SW 1271 (cell line): ENCODE measurements at regions not wholly inside any gene's neighbourhood (a gene's known extent, or its start where the extent isn't known, plus 50 kb on each side); places are given as distances from the start of the nearest gene placed in this dataset.

ENCODE experiments used
- DNase-seq, 2 experiments: peaks; one replicate each; lab custom pipeline; 2025; lab: John Stamatoyannopoulos, UW

DNA sequence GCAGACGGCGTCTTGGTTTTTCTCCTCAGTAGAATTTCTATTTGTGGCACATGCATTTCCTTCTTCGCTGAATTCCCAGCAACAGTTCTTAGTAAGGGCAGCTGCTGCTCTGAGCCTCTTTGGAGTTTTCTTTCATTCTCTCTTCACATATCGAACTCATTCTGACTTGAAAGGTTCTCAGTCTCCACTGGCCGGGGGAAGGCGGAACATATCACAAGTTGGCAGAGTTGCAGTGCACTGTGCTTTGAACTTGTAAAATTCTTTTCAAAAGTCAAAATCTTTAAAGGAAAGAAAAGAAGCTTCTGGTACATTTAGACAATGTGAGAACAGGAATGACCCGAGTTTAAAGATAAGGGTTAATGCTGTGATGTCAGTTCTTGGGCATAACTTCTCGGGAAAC lies 286.1 kb upstream of the MAP3K7 start:
- DNase-seq: no peak

DNA sequence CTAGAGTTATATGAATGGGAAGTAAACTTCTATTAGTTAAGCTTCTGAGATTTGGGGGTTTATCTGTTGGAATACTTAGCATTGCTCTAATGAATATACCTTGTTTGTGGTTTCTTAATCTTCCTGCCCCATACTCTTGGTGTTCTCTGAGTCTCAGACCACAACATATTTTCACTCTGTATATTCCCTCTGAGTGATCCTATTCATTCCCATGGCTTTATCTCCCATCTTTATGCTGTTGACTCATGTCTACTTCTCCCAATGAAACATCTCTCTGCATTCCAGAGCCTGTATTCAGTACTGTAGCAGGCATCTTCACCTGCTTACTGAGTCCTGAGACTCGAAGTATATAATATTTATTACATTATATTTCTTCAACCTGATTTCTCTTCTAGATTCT lies 283.7 kb upstream of the MAP3K7 start:
- no peak for DNase-seq

DNA sequence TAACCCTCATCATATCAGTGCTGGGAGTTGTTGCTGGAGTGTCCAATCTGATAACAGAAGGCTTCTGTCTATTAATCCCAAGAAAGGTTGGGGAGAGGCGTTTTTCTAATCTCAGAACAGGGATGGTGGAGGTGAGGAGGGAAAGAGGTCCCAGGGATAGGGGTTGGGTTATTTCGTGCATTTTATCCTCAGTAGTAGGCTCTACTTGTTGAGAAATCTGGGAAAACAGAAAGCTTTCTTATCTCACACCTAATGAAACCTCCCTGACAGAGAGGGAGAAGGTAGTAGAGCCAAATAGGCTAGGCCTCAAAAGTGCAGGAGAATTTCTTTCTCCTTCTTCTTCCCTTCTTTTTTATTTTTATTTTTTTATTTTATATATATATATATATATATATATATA lies 281.8 kb upstream of the MAP3K7 start:
- DNase-seq: no peak

DNA sequence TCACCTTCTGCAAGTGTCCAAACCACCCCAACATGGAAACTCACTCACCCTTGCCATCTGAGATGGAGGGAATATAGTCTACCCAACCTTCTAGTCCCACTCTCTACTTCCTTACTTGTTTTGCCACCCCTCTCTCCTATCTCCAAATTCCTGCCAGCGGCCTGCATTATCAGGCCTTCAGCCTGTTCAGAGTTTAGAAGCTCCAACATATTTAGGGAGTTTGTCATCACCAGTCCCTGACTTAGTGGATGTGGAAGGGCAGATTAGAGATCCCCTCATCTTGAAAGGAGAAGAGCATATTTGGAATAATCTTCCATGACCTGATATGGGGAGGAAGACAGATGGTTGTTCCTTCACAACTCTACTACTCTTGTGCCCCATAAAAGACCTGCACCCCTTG lies 281.4 kb upstream of the MAP3K7 start:
- DNase-seq: no peak

DNA sequence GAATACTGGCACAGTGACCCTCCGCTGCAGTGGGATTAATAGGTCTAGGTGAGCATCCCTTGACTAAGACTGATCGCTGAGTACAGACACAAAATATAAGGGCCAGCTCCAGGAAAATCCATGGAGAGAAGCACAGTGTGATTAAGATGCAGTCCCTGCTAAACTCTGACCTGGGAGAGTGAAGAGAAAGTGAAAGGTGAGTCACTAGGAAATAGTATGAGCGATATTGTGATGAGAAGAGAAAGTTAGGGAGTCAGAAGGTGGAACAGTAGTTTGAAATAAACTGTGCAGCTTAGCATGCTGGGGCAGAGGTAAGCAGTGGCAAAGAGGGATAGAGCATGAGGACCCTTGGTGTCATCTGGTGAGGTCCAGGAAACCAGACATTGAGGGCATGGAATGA lies 278.6 kb upstream of the MAP3K7 start:
- no peak for DNase-seq

DNA sequence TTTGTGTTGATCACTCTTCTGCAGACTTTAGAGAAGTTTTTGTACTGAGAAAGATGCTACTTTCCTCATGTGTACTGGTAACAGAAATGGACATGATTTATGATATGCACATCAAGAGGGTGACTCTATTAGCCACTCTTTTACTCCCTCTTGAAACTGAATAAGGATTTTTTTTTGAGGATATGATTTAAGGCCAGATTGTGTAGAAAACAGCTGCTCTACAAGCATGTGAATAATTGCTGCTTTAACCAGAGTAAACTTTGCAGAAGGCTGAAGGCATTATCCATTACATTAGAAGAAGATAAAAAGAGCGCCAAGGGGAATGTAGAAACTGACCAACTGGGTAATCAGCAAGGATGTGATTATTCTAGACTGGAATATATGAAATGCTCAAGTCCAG lies 276.2 kb upstream of the MAP3K7 start:
- DNase-seq: no peak

DNA sequence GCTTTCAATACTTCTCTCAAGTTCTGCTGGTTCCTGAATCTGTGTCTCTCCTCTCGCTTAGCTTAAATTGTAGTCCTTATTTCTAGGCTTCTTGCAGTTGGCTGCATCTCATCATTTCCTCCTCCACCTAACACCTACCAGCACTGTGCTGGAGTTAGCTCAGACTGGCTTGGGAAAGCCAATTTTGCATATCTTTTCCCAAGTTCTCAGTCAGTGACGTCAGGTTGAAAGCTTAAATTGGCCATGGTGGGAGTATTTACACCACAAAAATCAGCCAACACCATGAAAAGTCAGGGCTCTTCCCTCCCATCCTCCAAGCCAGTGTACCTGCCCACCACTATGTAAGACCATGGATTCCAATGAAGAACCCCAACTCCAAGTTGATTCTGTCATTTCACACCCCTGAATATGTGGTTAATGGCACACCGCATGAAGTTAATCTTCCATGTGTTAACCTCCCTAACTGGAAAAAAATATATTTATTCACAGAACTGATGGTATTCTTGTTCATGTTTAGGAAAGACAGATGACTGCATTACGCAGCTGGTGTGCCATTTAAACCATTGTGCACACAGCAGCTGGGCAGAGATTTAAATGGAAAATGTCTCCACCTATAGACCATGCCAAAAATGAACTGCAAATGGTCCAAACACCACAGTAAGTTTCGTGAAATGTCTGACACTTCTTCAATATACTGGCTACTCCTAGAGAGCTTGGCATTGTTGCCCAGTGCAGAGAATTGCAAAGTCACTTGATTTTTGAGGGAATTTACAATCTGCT lies 274.1 kb upstream of the MAP3K7 start:
- no peak for DNase-seq

DNA sequence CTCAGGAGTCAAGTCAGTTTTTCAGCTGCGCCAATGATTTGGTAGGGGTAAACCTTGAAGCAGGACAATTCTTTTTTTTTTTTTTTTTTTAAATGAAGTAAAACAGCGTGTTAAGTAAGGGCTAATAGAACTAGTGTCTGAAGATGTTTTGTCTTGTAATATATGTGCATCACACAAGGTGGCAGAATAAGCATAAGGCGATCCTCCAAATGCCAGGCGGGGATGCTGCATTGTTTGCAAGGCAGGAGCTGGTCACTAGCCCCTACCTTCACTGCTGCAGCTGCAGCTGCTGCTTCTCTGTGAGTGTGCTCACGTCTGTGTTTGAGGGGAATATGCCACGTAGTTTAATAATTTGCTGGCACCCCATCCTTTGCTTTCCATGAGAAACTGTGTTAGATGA lies 272.7 kb upstream of the MAP3K7 start:
- DNase-seq: no peak

DNA sequence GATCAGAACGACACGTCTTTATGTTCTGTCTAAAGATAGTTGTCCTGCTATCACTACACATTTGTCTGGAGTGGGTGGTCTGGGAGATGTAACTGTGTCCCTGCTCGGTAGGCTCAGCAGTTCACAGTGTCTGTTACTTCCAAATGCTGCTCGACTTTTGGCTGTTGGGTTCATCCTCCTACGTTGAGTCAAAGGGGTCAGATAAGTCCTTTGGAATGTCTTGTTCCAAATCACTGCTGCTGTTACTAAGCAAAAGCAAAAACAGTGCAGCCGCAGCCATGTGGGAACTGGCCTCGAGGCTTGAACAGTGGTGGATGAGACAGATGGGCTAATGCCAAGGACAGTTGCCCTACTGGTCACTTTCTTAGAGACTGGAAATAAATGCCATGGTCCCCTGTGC lies 272.2 kb upstream of the MAP3K7 start:
- DNase-seq: no peak

DNA sequence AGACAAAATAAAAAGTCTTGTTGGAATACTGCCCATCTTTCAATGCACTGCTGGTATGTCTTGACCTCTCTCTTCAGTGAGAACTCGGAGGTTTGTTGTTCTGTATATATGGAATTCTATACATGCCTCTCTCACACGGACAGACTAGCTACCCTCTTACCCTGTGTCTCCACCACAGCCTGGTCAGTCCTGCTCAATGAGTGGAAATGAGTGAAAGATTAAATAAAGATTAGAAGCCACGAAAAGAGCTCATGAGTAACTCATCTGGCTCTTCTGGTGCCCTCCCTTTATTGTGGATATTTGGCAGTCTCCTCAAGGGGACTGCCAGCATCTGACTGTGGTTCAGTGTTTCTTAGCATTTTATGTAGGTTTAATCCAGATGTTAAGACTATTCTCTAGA lies 262.8 kb upstream of the MAP3K7 start:
- DNase-seq: no peak

DNA sequence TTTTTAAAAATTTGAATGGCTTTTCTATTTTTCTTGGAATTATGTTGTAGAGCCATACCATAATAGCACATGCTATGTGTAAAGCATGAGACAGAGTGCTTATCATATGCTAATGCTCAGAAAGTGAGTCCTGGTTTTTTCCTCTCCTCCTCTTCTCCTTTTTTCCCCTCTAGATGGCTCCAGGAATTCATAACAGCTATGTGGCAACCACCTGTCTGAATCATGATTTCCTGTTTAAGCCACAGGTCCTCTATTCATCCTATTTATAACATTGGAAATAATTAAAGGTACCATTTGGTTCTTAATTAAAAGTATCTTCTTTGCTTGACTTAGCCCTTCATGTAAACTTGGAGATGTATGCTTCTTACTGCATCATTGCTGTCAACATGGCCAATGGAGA lies 260.0 kb upstream of the MAP3K7 start:
- DNase-seq: peak in 1 of 2 experiments; percentile 19

DNA sequence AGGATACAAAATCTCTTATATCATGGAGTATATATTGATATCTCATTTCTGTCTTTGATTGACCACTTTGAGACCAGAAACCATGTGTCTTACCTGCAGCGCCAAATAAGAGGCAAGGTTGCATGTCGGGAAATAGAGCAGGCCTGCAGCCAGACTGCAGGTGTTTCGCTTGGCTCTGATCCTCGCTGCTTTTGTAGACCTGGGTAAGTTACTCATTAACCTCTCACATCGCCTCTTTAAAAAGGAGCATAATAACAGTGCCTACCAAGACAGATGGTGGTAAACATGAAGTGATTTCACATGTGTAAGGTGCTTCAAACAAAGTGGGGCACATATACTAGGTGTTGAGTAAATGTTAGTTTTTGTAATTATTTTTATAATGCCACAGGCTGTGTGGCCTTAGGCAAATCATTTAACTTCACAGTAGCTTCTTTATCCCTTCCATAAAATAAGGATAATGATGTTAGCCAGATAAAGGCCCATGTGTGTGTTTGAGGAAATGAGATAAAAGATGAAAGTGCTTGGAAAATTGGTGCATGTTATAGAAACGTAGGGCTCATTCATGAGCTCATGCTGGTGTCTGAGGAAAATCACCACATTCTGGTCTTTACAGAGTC lies 248.8 kb upstream of the MAP3K7 start:
- no peak for DNase-seq

DNA sequence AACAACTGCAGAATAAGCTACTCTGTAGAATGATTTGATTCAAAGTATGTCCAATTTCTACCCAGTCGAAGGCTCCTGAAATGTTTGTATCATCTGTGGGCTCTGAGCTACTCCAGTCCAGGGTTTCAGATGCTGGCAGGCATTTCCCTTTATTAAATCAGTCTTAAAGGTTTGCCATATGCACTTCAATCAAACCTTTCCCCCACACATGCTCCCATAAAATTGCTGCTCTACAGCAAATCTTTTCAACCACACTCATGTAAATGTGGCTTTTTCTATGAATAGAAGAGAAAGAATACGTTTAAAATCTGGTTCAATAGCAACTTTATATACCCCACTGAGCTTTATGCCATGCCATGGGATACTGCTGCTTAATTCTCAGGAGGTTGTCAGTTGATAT lies 242.4 kb upstream of the MAP3K7 start:
- DNase-seq: no peak

DNA sequence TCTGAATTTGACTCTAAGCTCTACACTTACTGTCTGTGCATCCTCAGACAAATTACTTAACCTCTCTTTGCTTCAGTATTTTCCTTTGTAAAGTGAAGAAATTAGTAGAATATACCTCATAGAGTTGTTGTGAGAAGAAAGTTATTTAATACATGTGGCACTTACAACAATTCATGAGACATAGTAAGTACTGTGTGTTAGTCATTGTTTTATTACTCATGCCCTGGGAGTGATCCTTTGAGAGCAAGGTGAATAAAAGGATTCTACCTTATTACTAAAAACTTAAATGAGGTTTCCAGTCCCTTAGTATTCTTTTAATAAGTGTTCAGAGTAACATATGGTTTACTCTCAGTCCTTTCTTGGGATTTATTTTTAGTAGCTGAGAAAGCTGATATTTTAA lies 233.6 kb upstream of the MAP3K7 start:
- no peak for DNase-seq

DNA sequence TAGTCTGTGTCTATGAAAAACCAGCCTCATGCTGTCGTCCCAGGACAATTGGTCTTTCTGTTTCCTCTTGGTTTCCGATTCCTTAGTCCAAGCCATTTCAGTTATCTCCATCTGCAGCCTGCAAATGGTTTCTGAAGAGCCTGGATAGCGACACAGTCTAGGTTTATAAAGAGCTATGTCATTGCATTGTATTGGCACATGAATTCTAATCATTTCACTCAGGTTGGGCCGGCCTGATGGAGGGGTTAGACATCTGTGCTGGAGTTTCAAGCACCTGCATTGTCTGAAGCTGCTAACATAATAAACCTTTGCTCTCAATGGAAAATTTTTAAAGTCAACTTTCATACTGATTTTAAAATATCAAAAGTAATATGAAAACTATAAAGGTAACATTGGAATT lies 232.6 kb upstream of the MAP3K7 start:
- DNase-seq: no peak

DNA sequence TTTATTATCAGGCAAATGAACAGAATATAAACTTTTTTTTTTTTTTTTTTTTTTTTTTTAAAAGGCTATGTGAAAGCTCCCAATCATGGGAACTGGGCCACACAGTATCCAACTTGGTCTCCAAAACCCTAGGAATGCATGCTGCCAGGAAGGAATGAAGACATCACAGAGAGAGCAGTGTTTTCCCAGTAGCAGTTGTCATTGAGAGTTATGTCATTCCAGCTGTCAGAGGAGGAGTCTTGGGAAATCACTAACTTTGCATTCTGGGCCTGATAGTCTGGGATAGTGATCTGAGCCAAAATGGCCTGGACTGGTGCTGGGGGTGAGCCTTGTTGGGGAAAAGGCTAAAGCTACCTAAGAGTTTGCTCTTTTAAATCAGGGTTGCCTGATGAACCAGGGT lies 231.3 kb upstream of the MAP3K7 start:
- DNase-seq: no peak

DNA sequence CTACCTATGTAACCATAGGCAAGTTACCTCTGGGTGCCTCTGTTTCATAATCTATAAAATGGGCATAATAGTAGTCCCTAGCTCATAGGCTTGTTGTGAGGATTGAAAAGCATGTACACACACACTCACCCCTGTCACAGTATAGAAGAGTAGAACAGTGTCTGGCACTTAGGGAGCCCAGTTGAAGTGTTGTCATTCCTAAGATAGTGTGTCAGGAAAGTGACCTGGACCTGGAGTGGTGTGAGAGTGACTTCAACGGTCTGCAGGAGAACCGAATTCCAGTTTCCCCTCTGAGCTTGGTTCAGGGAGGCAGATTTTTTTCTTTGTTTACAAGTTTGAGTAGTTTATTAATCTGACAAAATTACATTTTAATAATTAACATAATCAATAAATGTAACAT lies 229.9 kb upstream of the MAP3K7 start:
- no peak for DNase-seq

DNA sequence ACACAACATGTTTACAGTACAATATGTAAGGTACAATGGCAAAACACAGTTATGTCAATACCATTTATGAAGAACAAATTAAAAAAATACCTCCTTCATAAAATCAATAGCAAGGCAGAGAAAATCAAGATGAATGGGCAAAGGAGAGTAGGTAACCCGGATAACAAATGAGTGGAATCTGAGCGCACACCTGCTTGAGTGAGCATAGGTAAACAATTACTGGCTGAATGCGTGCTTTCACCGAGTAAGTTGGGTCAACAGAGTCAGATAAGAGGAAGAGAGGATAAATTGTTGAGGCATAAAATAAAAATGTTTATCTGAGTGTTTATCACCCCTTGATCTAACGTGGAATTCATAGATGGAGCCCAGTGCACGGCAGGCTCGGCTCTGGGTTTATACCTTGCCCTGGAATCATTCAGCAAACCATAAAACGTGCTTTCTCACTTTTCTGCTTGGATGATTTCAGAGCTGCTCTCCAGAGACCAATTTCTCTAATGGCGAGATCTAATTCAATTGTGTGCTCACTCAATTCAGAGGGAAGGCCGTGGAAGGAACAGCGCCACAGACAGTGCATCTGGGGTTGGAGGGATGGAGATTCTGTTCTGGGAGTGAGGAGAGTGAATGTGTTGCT lies 224.8 kb upstream of the MAP3K7 start:
- DNase-seq: no peak

DNA sequence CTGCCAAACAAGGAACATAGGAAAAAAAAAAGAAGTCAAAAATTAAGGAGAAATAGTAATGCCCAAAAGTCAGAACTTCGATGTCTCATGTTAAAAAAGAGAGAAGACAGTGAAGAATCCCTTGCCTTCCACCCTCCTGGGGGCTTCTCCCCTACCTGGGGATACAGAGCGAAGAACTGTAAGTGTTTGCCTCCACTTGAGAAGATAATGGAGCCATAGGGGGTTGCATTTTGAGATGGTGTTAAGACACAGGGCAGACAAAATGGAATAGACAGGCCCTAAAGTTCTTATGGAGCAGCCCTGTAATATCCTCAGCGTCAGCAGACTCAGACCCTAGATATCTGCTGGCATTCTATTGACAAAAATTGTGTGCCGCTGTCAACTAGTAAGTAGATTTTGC lies 222.2 kb upstream of the MAP3K7 start:
- DNase-seq: no peak

DNA sequence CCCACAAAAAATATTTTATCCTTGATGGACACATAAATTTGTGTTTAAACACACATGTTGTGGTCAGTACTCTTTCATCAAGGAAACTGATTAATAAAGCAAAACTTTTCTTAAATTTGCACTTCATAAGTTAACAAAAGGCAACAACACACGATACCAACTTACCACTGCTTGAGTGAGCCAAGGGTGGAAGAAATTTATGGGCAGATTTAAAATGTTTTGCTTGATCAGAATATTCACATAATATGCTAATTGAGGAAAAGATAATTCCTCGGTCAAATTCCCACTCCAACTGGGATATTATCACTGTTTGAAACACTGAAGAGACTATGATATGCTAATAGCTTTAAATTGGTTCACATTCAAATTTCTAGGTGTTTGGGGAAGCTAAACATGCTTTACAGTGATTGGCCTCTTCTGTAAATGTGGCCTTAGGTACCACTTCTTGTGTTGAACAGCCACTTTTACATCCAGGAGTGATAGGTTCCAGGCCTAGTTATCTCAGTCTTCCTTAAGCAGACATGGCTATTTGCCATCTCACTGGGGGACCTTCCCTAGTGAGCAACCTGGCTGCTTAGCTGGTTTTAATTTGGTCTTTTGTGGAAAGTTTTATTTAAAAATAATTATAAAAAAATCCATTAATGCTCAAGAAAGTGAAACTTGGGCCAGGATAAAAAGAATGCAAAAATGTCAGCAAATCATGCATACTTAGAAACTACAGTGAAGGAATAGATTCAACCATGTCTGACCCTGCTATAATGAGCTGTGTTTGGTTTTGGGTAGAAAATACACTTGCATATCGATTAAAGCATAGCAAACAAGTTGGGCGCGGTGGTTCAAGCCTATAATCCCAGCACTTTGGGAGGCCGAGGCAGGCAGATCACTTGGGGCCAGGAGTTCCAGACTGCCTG lies 221.2 kb upstream of the MAP3K7 start:
- DNase-seq: no peak

DNA sequence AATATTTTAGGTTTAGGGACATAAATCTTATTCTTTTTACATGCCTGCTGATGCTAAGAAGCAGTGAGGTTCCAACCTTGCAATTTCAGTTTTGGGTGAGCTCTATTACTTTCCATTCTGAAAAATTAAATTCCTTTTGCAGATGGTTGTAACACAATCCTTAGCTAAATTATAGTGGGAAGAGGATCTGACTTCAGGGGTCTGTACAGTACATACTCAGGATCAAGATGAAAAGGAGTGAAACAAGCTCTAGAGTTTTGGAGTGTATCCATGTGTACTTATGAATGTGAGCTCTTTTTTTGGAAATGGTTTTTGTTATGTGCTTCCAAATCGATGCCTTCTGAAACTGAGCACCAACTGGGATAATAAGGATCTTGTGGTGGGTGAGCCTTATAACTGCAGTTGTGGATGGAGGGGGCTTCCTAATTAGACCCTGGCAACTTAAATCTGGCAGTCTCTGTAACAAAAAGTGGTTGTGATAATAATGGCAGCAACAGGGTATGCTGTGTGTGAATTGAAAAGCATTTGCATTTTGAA lies 218.8 kb upstream of the MAP3K7 start:
- DNase-seq: no peak

DNA sequence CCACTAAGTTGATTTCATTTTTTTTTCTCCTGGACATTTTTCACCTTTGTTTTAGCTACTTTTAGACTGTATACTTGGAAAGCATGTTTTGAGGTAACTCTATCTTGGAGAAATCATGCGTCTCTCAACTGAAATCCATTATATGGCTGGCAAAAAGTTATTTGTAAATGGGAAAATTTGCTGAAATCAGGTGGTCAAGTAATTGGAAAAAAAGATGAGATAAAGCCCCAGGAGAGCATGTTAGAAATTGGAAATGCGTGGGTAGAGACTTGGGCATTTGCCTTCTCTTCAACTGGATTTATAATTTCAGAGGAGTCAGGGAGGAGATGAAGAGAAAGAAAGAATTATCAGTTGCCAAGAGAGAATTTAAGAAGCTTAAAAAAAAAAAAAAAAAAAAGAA lies 217.1 kb upstream of the MAP3K7 start:
- no peak for DNase-seq
